HepG2 (cell line): ENCODE measurements at regions not wholly inside any gene's neighbourhood (a gene's known extent, or its start where the extent isn't known, plus 50 kb on each side); places are given as distances from the start of the nearest gene placed in this dataset.

Experiments used
- ATAC-seq: fragments of 200-7000 bp; cut with Tn5 transposase; 3 replicates; pipeline ENCODE4 v1.9.1; 2020; ENCODE audit warnings: mild to moderate bottlenecking, moderate library complexity
- BruUV-seq: library from RNA; stranded (reverse); fragments of 400-500 nt; replicated peaks from 2 replicates; lab custom pipeline; 2021; lab: Mats Ljungman, UMichigan
- CTCF ChIA-PET: fragments of 300-600 bp; formaldehyde crosslinking; extraction: SDS; loops from one replicate; lab custom pipeline; 2021; ENCODE audit warnings: low total read pairs, inconsistent platforms, low intra/inter-chr PET ratio; lab: Yijun Ruan, JAX
- POLR2A ChIA-PET: fragments of 350-600 bp; sonication (Branson Sonifier 250); formaldehyde crosslinking; loops from one replicate; lab custom pipeline; 2020; ENCODE audit warnings: antibody characterized with exemption, inconsistent platforms; lab: Yijun Ruan, JAX
- DNase-seq: peaks from one replicate; pipeline ENCODE4 v3.0.0-alpha.2; 2015; ENCODE audit warnings: low spot score
- FAIRE-seq: peaks from 3 replicates; lab custom pipeline; 2011; peaks lifted over from hg19 to GRCh38; lab: Jason Lieb, UNC
- H2AFZ ChIP-seq: one replicate; pipeline ENCODE4 v1.6.1; 2011; ENCODE audit warnings: low read length, inconsistent platforms
- H3K27ac ChIP-seq: fragments of 300-600 bp; 3 replicates; pipeline ENCODE4 v1.8.0; 2011; ENCODE audit warnings: mixed run types, mild to moderate bottlenecking, mixed read lengths, low read length, inconsistent platforms; ENCODE audit not compliant: insufficient read depth; ENCODE audit errors: extremely low read length
- H3K27me3 ChIP-seq, 2 experiments: fragments of 200-600 bp in 1 of 2; 2 replicates in 1 of 2; 3 replicates in 1 of 2; pipeline versions ENCODE4 v1.6.0 to v1.8.0; 2011; ENCODE audit warnings: low read length in 2 of 2, mild to moderate bottlenecking in 2 of 2, moderate library complexity in 2 of 2, inconsistent platforms in 1 of 2; ENCODE audit not compliant: insufficient read depth in 2 of 2, control insufficient read depth in 1 of 2
- H3K36me3 ChIP-seq, 2 experiments: fragments of 200-600 bp in 1 of 2; replicated peaks in 1 of 2; 2 replicates in 1 of 2; 3 replicates in 1 of 2; pipeline versions ENCODE4 v1.5.1 to v1.8.0; 2011; ENCODE audit warnings: low read length in 2 of 2, inconsistent platforms in 1 of 2; ENCODE audit not compliant: insufficient read depth in 2 of 2, control insufficient read depth in 1 of 2
- H3K4me1 ChIP-seq: 2 replicates; pipeline ENCODE4 v1.5.1; 2012; ENCODE audit warnings: low read length, inconsistent platforms; ENCODE audit not compliant: insufficient read depth
- H3K4me2 ChIP-seq: 2 replicates; pipeline ENCODE4 v1.6.0; 2011; ENCODE audit warnings: low read depth, low read length, inconsistent platforms
- H3K4me3 ChIP-seq, 3 experiments: fragments of 200-600 bp in 1 of 3; sonication (generic), shearing (Covaris generic) in 1 of 3; replicated peaks in 1 of 3; 2 replicates each; pipeline ENCODE4 v1.5.1; 2011 to 2016; ENCODE audit warnings: low read length in 3 of 3, inconsistent platforms in 2 of 3, low read depth in 2 of 3, mild to moderate bottlenecking in 2 of 3, control low read depth in 1 of 3, mixed read lengths in 1 of 3; ENCODE audit not compliant: insufficient read depth in 1 of 3
- H3K79me2 ChIP-seq: one replicate; pipeline ENCODE4 v1.6.1; 2011; ENCODE audit warnings: low read length, inconsistent platforms; ENCODE audit not compliant: insufficient read depth
- H3K9ac ChIP-seq: 2 replicates; pipeline ENCODE4 v1.6.0; 2011; ENCODE audit warnings: mild to moderate bottlenecking, low read depth, low read length, inconsistent platforms; ENCODE audit not compliant: insufficient read depth
- H3K9me3 ChIP-seq: 2 replicates; pipeline ENCODE4 v1.5.1; 2012; ENCODE audit warnings: mild to moderate bottlenecking, low read length
- H4K20me1 ChIP-seq: 2 replicates; pipeline ENCODE4 v1.6.0; 2011; ENCODE audit warnings: inconsistent platforms, mild to moderate bottlenecking, low read length, moderate library complexity; ENCODE audit not compliant: insufficient read depth
- CHCHD3 ChIP-seq: sonication (generic); formaldehyde crosslinking; IDR thresholded peaks from 2 replicates; pipeline ENCODE4 v1.8.0; 2022; ENCODE audit warnings: mild to moderate bottlenecking, missing genetic modification reagents, moderate library complexity
- CREBL2 ChIP-seq: sonication (generic); formaldehyde crosslinking; IDR thresholded peaks from 2 replicates; pipeline ENCODE4 v1.8.1; 2023; ENCODE audit warnings: missing genetic modification reagents, mild to moderate bottlenecking, borderline replicate concordance
- HCFC1 ChIP-seq: fragments of 150-350 bp; IDR thresholded peaks from 2 replicates; pipeline ENCODE4 v1.6.1; 2014; ENCODE audit warnings: low read depth, low read length
- HDAC2 ChIP-seq: sonication (generic); formaldehyde crosslinking; IDR thresholded peaks from 2 replicates; pipeline ENCODE4 v1.4.0; 2020; ENCODE audit warnings: missing genetic modification reagents
- KDM1A ChIP-seq: IDR thresholded peaks from 2 replicates; pipeline ENCODE4 v1.6.1; 2016; ENCODE audit warnings: missing compliant biosample characterization
- KLF11 ChIP-seq: IDR thresholded peaks from 2 replicates; pipeline ENCODE4 v1.6.1; 2016; ENCODE audit warnings: missing compliant biosample characterization
- MIER3 ChIP-seq: IDR thresholded peaks from 2 replicates; pipeline ENCODE4 v1.6.1; 2016; ENCODE audit warnings: missing compliant biosample characterization, borderline replicate concordance
- MTERF4 ChIP-seq: sonication (generic); formaldehyde crosslinking; IDR thresholded peaks from 2 replicates; pipeline ENCODE4 v1.8.0; 2023; ENCODE audit warnings: mild to moderate bottlenecking, missing genetic modification reagents
- MTF1 ChIP-seq: sonication (generic); formaldehyde crosslinking; IDR thresholded peaks from 2 replicates; pipeline ENCODE4 v1.5.0; 2020; ENCODE audit warnings: missing genetic modification reagents
- PLRG1 ChIP-seq: fragments of 450-650 bp; conservative IDR thresholded peaks from 2 replicates; pipeline ENCODE4 v1.6.1; 2016
- SETDB1 ChIP-seq: sonication (generic); formaldehyde crosslinking; IDR thresholded peaks from 2 replicates; pipeline ENCODE4 v1.5.1; 2020; ENCODE audit warnings: missing genetic modification reagents, mild to moderate bottlenecking, borderline replicate concordance
- SMYD3 ChIP-seq: sonication (generic); formaldehyde crosslinking; IDR thresholded peaks from 2 replicates; pipeline ENCODE4 v1.8.1; 2023; ENCODE audit warnings: mild to moderate bottlenecking, missing genetic modification reagents
- TAF1 ChIP-seq: sonication (generic); formaldehyde crosslinking; IDR thresholded peaks from 2 replicates; pipeline ENCODE4 v1.4.0; 2020; ENCODE audit warnings: missing genetic modification reagents
- TRIM22 ChIP-seq: fragments of 450-650 bp; IDR thresholded peaks from 2 replicates; pipeline ENCODE4 v1.6.1; 2017
- XRCC5 ChIP-seq: fragments of 200-400 bp; formaldehyde crosslinking; optimal IDR thresholded peaks from 2 replicates; pipeline ENCODE3; 2017; ENCODE audit warnings: mild to moderate bottlenecking, low read length
- YEATS4 ChIP-seq: sonication (generic); formaldehyde crosslinking; IDR thresholded peaks from 2 replicates; pipeline ENCODE4 v1.4.0; 2020; ENCODE audit warnings: missing genetic modification reagents, borderline replicate concordance
- ZBTB7B ChIP-seq: sonication (generic); formaldehyde crosslinking; IDR thresholded peaks from 2 replicates; pipeline ENCODE4 v1.4.0; 2020; ENCODE audit warnings: missing genetic modification reagents
- ZFY ChIP-seq: sonication (generic); formaldehyde crosslinking; IDR thresholded peaks from 2 replicates; pipeline ENCODE4 v1.4.0; 2020; ENCODE audit warnings: missing genetic modification reagents
- ZNF251 ChIP-seq: sonication (generic); formaldehyde crosslinking; IDR thresholded peaks from 2 replicates; pipeline ENCODE4 v1.9.0; 2021; ENCODE audit warnings: mild to moderate bottlenecking, missing genetic modification reagents
- ZNF383 ChIP-seq: sonication (generic); formaldehyde crosslinking; IDR thresholded peaks from 2 replicates; pipeline ENCODE4 v1.4.0; 2020; ENCODE audit warnings: missing genetic modification reagents, mild to moderate bottlenecking, borderline replicate concordance
- ZNF547 ChIP-seq: sonication (generic); formaldehyde crosslinking; IDR thresholded peaks from 2 replicates; pipeline ENCODE4 v1.5.1; 2020; ENCODE audit warnings: mild to moderate bottlenecking, missing genetic modification reagents
- WGBS: methylation state at CpG from one replicate; pipeline ENCODE4 v1.1.6; 2017; ENCODE audit warnings: low lambda C conversion rate; 5-methylcytosine and 5-hydroxymethylcytosine counted together
- in situ Hi-C: cut with HindIII; loops from 2 replicates; pipeline ENCODE4 v1.10.0; 2017; ENCODE audit warnings: low pct_unique_long_range_greater_than_20kb; ENCODE audit not compliant: extremely low pct_ligation_motif_present
- intact Hi-C: fragments of 100-400 bp; cut with micrococcal nuclease; formaldehyde crosslinking; loops from one replicate; pipeline ENCODE4 v1.10.0; 2022; ENCODE audit not compliant: unreplicated experiment

- no peak overlapping the region for H2AFZ ChIP-seq
- H3K4me2 ChIP-seq = no peak overlapping the region
- in situ Hi-C loops = no loop called here
- intact Hi-C loops = no loop called here
- DNase-seq (no peak), FAIRE-seq (no peak), ATAC-seq (no peak)
- H3K4me1 ChIP-seq = no peaks in the 10 kb centered on the region
- H3K27me3 ChIP-seq = no peaks in the 10 kb centered on the region
- H4K20me1 ChIP-seq = no peaks in the 10 kb centered on the region
- BruUV-seq = no TSS peak
- no peak overlapping the region for H3K27ac ChIP-seq
- no peak overlapping the region for H3K9ac ChIP-seq
- H3K79me2 ChIP-seq = no peaks in the 10 kb centered on the region
- TF ChIP-seq MTERF4 (CRISPR knock-in tag) = no peak
- TF ChIP-seq SETDB1 (CRISPR knock-in tag) = no peak
- TF ChIP-seq MIER3 (CRISPR knock-in tag) = no peak
- TF ChIP-seq ZNF383 (CRISPR knock-in tag) = no peak
- no peak for TF ChIP-seq CREBL2 (CRISPR knock-in tag)
- no peak for TF ChIP-seq KLF11 (CRISPR knock-in tag)
- no peak for TF ChIP-seq HDAC2
- no peak for TF ChIP-seq TAF1
- no peak for TF ChIP-seq ZNF547 (CRISPR knock-in tag)
- peaks cover 71% of the 10 kb centered on the region for H3K9me3 ChIP-seq
- POLR2A ChIA-PET = no interaction called here
- H3K36me3 ChIP-seq = no peaks in the 10 kb centered on the region
- H3K4me3 ChIP-seq = no peak overlapping the region
- 0% methylated on average over 1 of the region's 1 CpG for WGBS
- CTCF ChIA-PET = no interaction called here
These were observed 240.4 kb upstream of the FAR2 start for GRCh38 chr12:28908646-28909045.

- intact Hi-C loops = no loop called here
- H2AFZ ChIP-seq = no peak overlapping the region
- no peak for ATAC-seq
- WGBS = 5% methylated on average over 1 of the region's 1 CpG
- no peaks in the 10 kb centered on the region for H3K36me3 ChIP-seq
- no peaks in the 10 kb centered on the region for H3K27me3 ChIP-seq
- no peaks in the 10 kb centered on the region for H3K4me1 ChIP-seq
- BruUV-seq = no TSS peak
- H3K9ac ChIP-seq = no peak overlapping the region
- FAIRE-seq = no peak
- no peak overlapping the region for H3K27ac ChIP-seq
- DNase-seq = no peak
- in situ Hi-C loops = no loop called here
- no peak overlapping the region for H3K4me3 ChIP-seq
- peaks cover 73% of the 10 kb centered on the region for H3K9me3 ChIP-seq
- no peaks in the 10 kb centered on the region for H4K20me1 ChIP-seq
- H3K4me2 ChIP-seq = no peak overlapping the region
- no peaks in the 10 kb centered on the region for H3K79me2 ChIP-seq
- ChIA-PET POLR2A (no interaction called here), CTCF (no interaction called here)
- TF ChIP-seq SMYD3 (CRISPR knock-in tag) (no peak), ZNF251 (CRISPR knock-in tag) (no peak), MTF1 (no peak), XRCC5 (no peak), CHCHD3 (no peak), HCFC1 (no peak), ZBTB7B (CRISPR knock-in tag) (no peak), KDM1A (CRISPR knock-in tag) (no peak), ZFY (CRISPR knock-in tag) (no peak), TRIM22 (no peak), YEATS4 (CRISPR knock-in tag) (no peak), PLRG1 (no peak)
These were observed 239.8 kb upstream of the FAR2 start for GRCh38 chr12:28909291-28909690.
